ENCODE measurements at regions not wholly inside any gene's neighbourhood (a gene's known extent, or its start where the extent isn't known, plus 50 kb on each side); places are given as distances from the start of the nearest gene placed in this dataset.

GRCh38 chr12:58764100-58764953 is 156.0 kb downstream of the LRIG3 start:
- no peak overlapping the region for H3K4me3 ChIP-seq (ENCODE audit: low read depth, low read length)
- TF ChIP-seq CTCF (conservative IDR thresholded peaks at IDR 0.05; ENCODE audit: low read depth, low read length), result no peak
- DNase-seq (ENCODE audit: low read depth), result peak; percentile 66

GRCh38 chr12:58765076-58765475 is 155.2 kb downstream of the LRIG3 start:
- DNase-seq (ENCODE audit: low read depth), result no peak
- H3K4me3 ChIP-seq (ENCODE audit: low read depth, low read length), result no peak overlapping the region
- no peak for TF ChIP-seq CTCF (conservative IDR thresholded peaks at IDR 0.05; ENCODE audit: low read depth, low read length)

GRCh38 chr12:58765653-58766512 is 154.4 kb downstream of the LRIG3 start:
- TF ChIP-seq CTCF (conservative IDR thresholded peaks at IDR 0.05; ENCODE audit: low read depth, low read length), result no peak
- peak; percentile 63 for DNase-seq (ENCODE audit: low read depth)
- H3K4me3 ChIP-seq (ENCODE audit: low read depth, low read length), result no peak overlapping the region

- TF ChIP-seq CTCF (conservative IDR thresholded peaks at IDR 0.05; ENCODE audit: low read depth, low read length), result no peak
- no peak for DNase-seq (ENCODE audit: low read depth)
- no peak overlapping the region for H3K4me3 ChIP-seq (ENCODE audit: low read depth, low read length)
Observed at GRCh38 chr12:58766513-58766870, 153.8 kb downstream of the LRIG3 start.

- DNase-seq (ENCODE audit: low read depth), result no peak
- no peak for TF ChIP-seq CTCF (conservative IDR thresholded peaks at IDR 0.05; ENCODE audit: low read depth, low read length)
- H3K4me3 ChIP-seq (ENCODE audit: low read depth, low read length), result no peak overlapping the region
Observed at GRCh38 chr12:58767496-58767895, 152.8 kb downstream of the LRIG3 start.

GRCh38 chr12:58773986-58774385 is 146.3 kb downstream of the LRIG3 start:
- no peak for DNase-seq (ENCODE audit: low read depth)
- no peak overlapping the region for H3K4me3 ChIP-seq (ENCODE audit: low read depth, low read length)
- TF ChIP-seq CTCF (conservative IDR thresholded peaks at IDR 0.05; ENCODE audit: low read depth, low read length), result no peak
